ENCODE measurements at regions not wholly inside any gene's neighbourhood (a gene's known extent, or its start where the extent isn't known, plus 50 kb on each side); places are given as distances from the start of the nearest gene placed in this dataset.

DNA sequence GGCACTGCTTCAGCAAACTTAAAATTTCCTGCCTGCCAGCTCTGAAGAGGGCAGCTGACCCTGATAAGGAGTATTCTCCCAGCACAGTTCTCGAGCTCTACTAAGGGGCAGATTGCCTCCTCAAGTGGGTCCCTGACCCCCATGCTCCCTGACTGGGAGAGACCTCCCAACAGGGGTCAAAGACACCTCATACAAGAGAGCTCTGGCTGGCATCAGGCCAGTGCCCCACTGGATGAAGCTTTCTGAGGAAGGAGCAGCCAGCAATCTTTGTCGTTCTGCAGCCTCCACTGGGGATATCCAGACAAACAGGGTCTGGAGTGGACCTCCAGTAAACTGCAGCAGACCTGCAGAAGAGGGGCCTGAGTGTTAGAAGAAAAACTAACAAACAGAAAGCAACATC, 1118.3 kb upstream of the ADGRL3 start:
- TF ChIP-seq CTCF (IDR thresholded peaks at IDR 0.05) (no peak), POLR2AphosphoS5 (IDR thresholded peaks at IDR 0.05) (no peak), POLR2A (IDR thresholded peaks at IDR 0.05) (no peak), EP300 (IDR thresholded peaks at IDR 0.05) (no peak)
